Smooth muscle cell (in vitro differentiated cells): ENCODE measurements at regions not wholly inside any gene's neighbourhood (a gene's known extent, or its start where the extent isn't known, plus 50 kb on each side); places are given as distances from the start of the nearest gene placed in this dataset.

ENCODE experiments used
- DNase-seq: peaks from one replicate; lab custom pipeline; 2025; ENCODE audit not compliant: unreplicated experiment; lab: John Stamatoyannopoulos, UW
- H2AFZ ChIP-seq: fragments of 200-600 bp; sonication (generic); 2 replicates; pipeline ENCODE4 v1.6.0; 2016; ENCODE audit warnings: antibody characterized with exemption, low read depth, mild to moderate bottlenecking
- H3F3A ChIP-seq: fragments of 200-600 bp; sonication (generic); 2 replicates; pipeline ENCODE4 v1.6.0; 2017; ENCODE audit warnings: antibody characterized with exemption, low read depth
- H3K27ac ChIP-seq: fragments of 200-600 bp; sonication (generic); 2 replicates; pipeline ENCODE4 v1.5.1; 2016; ENCODE audit warnings: low read depth, mild to moderate bottlenecking
- H3K27me3 ChIP-seq: fragments of 200-600 bp; sonication (generic); 2 replicates; pipeline ENCODE4 v1.6.1; 2016; ENCODE audit warnings: low read depth, mild to moderate bottlenecking
- H3K36me3 ChIP-seq: fragments of 200-600 bp; sonication (generic); 2 replicates; pipeline ENCODE4 v1.5.1; 2016; ENCODE audit warnings: low read depth
- H3K4me1 ChIP-seq: fragments of 200-600 bp; sonication (generic); 2 replicates; pipeline ENCODE4 v1.5.1; 2016; ENCODE audit warnings: low read depth
- H3K4me2 ChIP-seq: fragments of 200-600 bp; sonication (generic); 2 replicates; pipeline ENCODE4 v1.6.0; 2016; ENCODE audit warnings: mild to moderate bottlenecking
- H3K4me3 ChIP-seq: fragments of 200-600 bp; sonication (generic); 2 replicates; pipeline ENCODE4 v1.5.1; 2016; ENCODE audit warnings: mild to moderate bottlenecking
- H3K79me2 ChIP-seq: fragments of 200-600 bp; sonication (generic); 2 replicates; pipeline ENCODE4 v1.6.0; 2016; ENCODE audit warnings: low read depth, mild to moderate bottlenecking
- H3K9ac ChIP-seq: fragments of 200-600 bp; sonication (generic); 2 replicates; pipeline ENCODE4 v1.6.0; 2016; ENCODE audit warnings: low read depth
- H3K9me3 ChIP-seq: fragments of 200-600 bp; sonication (generic); replicated peaks from 2 replicates; pipeline ENCODE4 v1.5.1; 2016; ENCODE audit warnings: low read depth
- H4K20me1 ChIP-seq: fragments of 200-600 bp; sonication (generic); 2 replicates; pipeline ENCODE4 v1.6.0; 2016; ENCODE audit warnings: low read depth
- CTCF ChIP-seq: fragments of 200-600 bp; sonication (generic); IDR thresholded peaks from 2 replicates; pipeline ENCODE4 v1.5.1; 2017; ENCODE audit warnings: borderline replicate concordance, mild to moderate bottlenecking, antibody characterized with exemption; ENCODE audit not compliant: insufficient read depth, poor library complexity, severe bottlenecking
- whole genome bisulfite sequencing: methylation state at CpG from one replicate; pipeline ENCODE4 v1.1.7; 2016; ENCODE audit warnings: low lambda C conversion rate; 5-methylcytosine and 5-hydroxymethylcytosine counted together

- H3K27me3 ChIP-seq, result no peaks in the 10 kb centered on the region
- no peaks in the 10 kb centered on the region for H3F3A ChIP-seq
- H3K9ac ChIP-seq, result no peak overlapping the region
- H3K27ac ChIP-seq, result no peak overlapping the region
- no peaks in the 10 kb centered on the region for H3K36me3 ChIP-seq
- H3K79me2 ChIP-seq, result no peaks in the 10 kb centered on the region
- DNase-seq, result no peak
- H2AFZ ChIP-seq, result no peak overlapping the region
- H3K9me3 ChIP-seq, result no peaks in the 10 kb centered on the region
- WGBS, result 93% methylated on average over 3 of the region's 3 CpGs
- TF ChIP-seq CTCF, result no peak
- no peak overlapping the region for H3K4me3 ChIP-seq
- no peaks in the 10 kb centered on the region for H3K4me1 ChIP-seq
- H3K4me2 ChIP-seq, result no peak overlapping the region
- no peaks in the 10 kb centered on the region for H4K20me1 ChIP-seq
Observed at GRCh38 chr2:21694079-21694878, 570.5 kb downstream of the TDRD15 start.

- Histone ChIP-seq H3K79me2 (no peaks in the 10 kb centered on the region), H3K9me3 (no peaks in the 10 kb centered on the region), H3F3A (no peaks in the 10 kb centered on the region), H3K27me3 (no peaks in the 10 kb centered on the region), H3K36me3 (no peaks in the 10 kb centered on the region), H3K27ac (no peak overlapping the region), H4K20me1 (no peaks in the 10 kb centered on the region), H3K4me3 (no peak overlapping the region), H2AFZ (no peak overlapping the region), H3K9ac (no peak overlapping the region), H3K4me1 (no peaks in the 10 kb centered on the region), H3K4me2 (no peak overlapping the region)
- 96% methylated on average over 4 of the region's 4 CpGs for WGBS
- DNase-seq, result no peak
- TF ChIP-seq CTCF, result no peak
Observed at GRCh38 chr2:21696900-21697299, 573.1 kb downstream of the TDRD15 start.

- Histone ChIP-seq H3F3A (no peaks in the 10 kb centered on the region), H3K4me2 (no peak overlapping the region), H3K9me3 (no peaks in the 10 kb centered on the region), H3K4me1 (no peaks in the 10 kb centered on the region), H3K27ac (no peak overlapping the region), H4K20me1 (no peaks in the 10 kb centered on the region), H3K27me3 (no peaks in the 10 kb centered on the region), H3K4me3 (no peak overlapping the region), H3K9ac (no peak overlapping the region), H3K79me2 (no peaks in the 10 kb centered on the region), H2AFZ (no peak overlapping the region), H3K36me3 (no peaks in the 10 kb centered on the region)
- no peak for DNase-seq
- TF ChIP-seq CTCF, result no peak
Observed at GRCh38 chr2:21700644-21701043, 576.9 kb downstream of the TDRD15 start.

- no peak overlapping the region for H2AFZ ChIP-seq
- WGBS, result 58% methylated on average over 4 of the region's 4 CpGs
Observed at GRCh38 chr2:21710031-21710430, 586.3 kb downstream of the TDRD15 start.

More at GRCh38 chr2:21710031-21710430, 586.3 kb downstream of the TDRD15 start:
- no peaks in the 10 kb centered on the region for H3F3A ChIP-seq
- no peak overlapping the region for H3K4me2 ChIP-seq
- TF ChIP-seq CTCF, result no peak
- H3K9ac ChIP-seq, result no peak overlapping the region
- H3K4me3 ChIP-seq, result no peak overlapping the region
- no peaks in the 10 kb centered on the region for H4K20me1 ChIP-seq
- H3K79me2 ChIP-seq, result no peaks in the 10 kb centered on the region
- no peaks in the 10 kb centered on the region for H3K4me1 ChIP-seq
- H3K9me3 ChIP-seq, result no peaks in the 10 kb centered on the region
- no peaks in the 10 kb centered on the region for H3K36me3 ChIP-seq
- DNase-seq, result no peak
- no peak overlapping the region for H3K27ac ChIP-seq
- no peaks in the 10 kb centered on the region for H3K27me3 ChIP-seq
